GM12864 (cell line): ENCODE measurements at regions not wholly inside any gene's neighbourhood (a gene's known extent, or its start where the extent isn't known, plus 50 kb on each side); places are given as distances from the start of the nearest gene placed in this dataset.

ENCODE experiments used
- DNase-seq: peaks from one replicate; pipeline ENCODE4 v3.0.0-alpha.2; 2011; ENCODE audit warnings: low read depth
- H3K4me3 ChIP-seq: 2 replicates; pipeline ENCODE4 v1.5.1; 2011; ENCODE audit warnings: mild to moderate bottlenecking, low read depth, low read length, control low read depth
- CTCF ChIP-seq: IDR thresholded peaks from 2 replicates; pipeline ENCODE4 v1.5.1; 2011; ENCODE audit warnings: low read depth, mild to moderate bottlenecking, moderate library complexity, low read length, control low read depth, inconsistent platforms; ENCODE audit errors: missing control alignments

DNA sequence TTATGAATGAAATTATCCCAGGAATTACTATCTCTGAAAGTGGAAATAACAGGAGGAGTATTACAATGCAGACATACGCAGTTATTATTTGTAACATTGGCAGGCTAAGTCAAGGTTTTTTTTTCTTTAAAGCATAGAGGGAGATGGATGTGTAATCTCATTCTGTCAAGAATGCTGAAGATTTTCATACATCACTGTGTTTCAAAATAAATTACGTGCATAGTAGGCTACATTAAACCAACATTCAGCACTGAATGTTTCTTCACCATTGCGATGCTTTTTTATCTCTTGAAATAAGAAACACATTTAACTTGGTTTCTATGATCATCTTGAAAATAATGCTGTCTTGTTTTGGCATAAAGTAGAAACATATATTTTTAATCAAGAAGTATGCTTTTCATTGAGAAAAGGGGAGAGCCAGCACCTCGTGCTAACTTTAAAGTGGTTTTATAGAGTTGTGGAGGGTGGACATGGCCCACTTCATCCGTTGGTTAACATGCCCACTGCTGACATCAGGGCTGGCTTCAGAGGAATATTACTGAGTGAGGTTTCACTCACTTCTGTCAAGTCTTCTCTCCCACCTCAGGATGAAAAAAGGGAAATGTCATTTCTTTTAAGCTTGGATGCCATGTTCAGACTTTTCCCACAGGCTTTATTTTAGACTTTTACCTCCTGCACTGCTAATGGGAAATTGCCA, 203.6 kb upstream of the MEF2C start:
- no peak for TF ChIP-seq CTCF
- no peak for DNase-seq
- no peak overlapping the region for H3K4me3 ChIP-seq

GRCh38 chr5:89083791-89084190, 200.8 kb upstream of the MEF2C start:
- no peak for DNase-seq
- no peak overlapping the region for H3K4me3 ChIP-seq
- no peak for TF ChIP-seq CTCF

DNA sequence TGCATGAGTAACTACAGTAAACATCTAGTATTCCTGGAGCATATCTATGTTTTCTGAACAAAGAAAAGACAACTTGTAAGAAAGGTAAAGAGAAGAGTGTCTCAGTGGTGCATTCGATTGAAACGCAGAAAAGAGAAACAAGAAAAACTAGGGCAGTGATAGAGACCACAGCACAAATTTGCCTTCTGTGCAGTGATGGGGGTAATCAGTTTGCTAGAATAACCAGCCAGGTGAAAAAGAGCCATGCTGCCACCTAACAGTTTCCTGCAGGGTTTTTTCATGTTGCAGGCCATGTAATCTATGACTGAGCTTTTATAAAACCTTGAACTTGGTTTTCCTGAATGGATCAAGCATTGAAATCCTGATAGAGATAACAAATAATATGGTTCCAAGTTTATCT, 198.4 kb upstream of the MEF2C start:
- DNase-seq = no peak
- H3K4me3 ChIP-seq = no peak overlapping the region
- TF ChIP-seq CTCF = no peak

GRCh38 chr5:89080467-89081116, 197.6 kb upstream of the MEF2C start:
- no peak overlapping the region for H3K4me3 ChIP-seq
- no peak for TF ChIP-seq CTCF
- DNase-seq = no peak

DNA sequence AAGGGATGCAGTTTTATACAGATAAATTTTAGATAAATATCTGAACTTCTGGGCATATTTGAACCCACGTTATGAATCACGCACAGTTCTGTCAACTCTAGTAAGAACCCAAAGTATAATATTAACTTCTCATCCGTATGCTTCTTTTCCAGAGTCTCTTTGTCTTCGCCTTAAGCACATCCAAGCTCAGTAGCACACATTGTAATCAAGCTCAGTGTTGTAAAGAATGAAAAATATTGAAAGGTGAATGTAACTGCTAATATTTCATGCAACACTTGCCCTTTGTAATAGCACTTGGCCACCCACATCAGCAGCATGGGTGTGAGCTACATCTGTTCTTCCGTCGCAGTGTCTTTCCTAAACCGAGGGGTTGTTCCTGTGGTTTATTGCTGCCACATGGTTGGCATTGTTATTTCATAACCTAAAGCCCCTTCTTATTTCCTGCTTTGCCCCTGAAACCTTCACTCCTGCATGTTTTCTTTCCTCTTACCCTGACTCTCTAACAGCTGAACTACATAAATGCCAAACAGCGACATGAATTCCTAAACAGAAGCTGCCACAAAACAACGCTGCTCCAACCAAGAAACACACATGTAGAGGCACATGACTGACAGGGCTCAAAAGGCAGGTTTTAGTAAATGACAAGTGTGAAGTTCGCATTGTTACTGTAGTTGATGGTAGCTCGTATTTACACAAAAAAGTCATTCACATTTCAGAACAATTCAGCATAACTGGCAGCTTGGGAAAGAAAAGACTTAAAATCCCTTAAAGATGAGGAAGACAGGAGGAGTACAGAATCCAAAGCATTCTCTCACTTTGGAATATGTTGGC, 190.1 kb upstream of the MEF2C start:
- DNase-seq = no peak
- H3K4me3 ChIP-seq = no peak overlapping the region
- no peak for TF ChIP-seq CTCF

DNA sequence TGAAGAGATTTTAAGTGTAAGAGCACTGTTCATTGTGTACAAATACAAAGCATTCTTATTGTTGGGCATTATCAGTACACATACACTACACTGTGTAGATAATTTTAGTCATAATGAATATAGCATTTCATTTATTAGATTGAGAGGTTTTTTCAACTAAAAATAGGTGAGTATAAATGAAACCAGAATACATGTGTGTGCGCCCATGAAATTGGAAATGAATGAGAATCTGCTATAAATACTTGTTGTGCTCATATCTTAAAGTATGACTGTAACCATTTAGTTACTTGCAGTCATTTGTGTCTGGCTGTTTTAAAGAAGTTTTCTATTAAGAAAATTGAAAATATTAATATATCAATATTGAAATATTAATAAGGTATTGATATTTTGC, 189.0 kb upstream of the MEF2C start:
- no peak overlapping the region; the same call in 1 of the 2 replicates for H3K4me3 ChIP-seq
- DNase-seq = peak; percentile 36
- no peak for TF ChIP-seq CTCF
